ENCODE measurements at regions not wholly inside any gene's neighbourhood (a gene's known extent, or its start where the extent isn't known, plus 50 kb on each side); places are given as distances from the start of the nearest gene placed in this dataset.

GRCh38 chr5:128736553-128736952, 198.5 kb upstream of the FBN2 start (continued):
- no peak for TF ChIP-seq FOXP1 (IDR thresholded peaks at IDR 0.05)
- TF ChIP-seq FOXP1 (CRISPR knock-in tag; IDR thresholded peaks at IDR 0.05): no peak
- no peak for TF ChIP-seq HMGA1 (CRISPR knock-in tag; conservative IDR thresholded peaks at IDR 0.05)
- no peak for TF ChIP-seq TBX2 (CRISPR knock-in tag; IDR thresholded peaks at IDR 0.05; ENCODE audit: borderline replicate concordance)
- TF ChIP-seq ZNF747 (CRISPR knock-in tag; IDR thresholded peaks at IDR 0.05; ENCODE audit: borderline replicate concordance): no peak
- no peak for TF ChIP-seq POLR2AphosphoS2 (IDR thresholded peaks at IDR 0.05; ENCODE audit: low read depth, low read length)
- no peak for TF ChIP-seq ZNF460 (CRISPR knock-in tag; IDR thresholded peaks at IDR 0.05; ENCODE audit: borderline replicate concordance)
- TF ChIP-seq TP53 (CRISPR knock-in tag; conservative IDR thresholded peaks at IDR 0.05): no peak
- no peak for TF ChIP-seq SP4 (CRISPR knock-in tag; IDR thresholded peaks at IDR 0.05)
- no peak for TF ChIP-seq ZNF713 (CRISPR knock-in tag; IDR thresholded peaks at IDR 0.05)
- no peak for TF ChIP-seq MYPOP (CRISPR knock-in tag; IDR thresholded peaks at IDR 0.05)
- TF ChIP-seq ZNF816 (CRISPR knock-in tag; IDR thresholded peaks at IDR 0.05; ENCODE audit: borderline replicate concordance): no peak
- TF ChIP-seq PHF21A (CRISPR knock-in tag; IDR thresholded peaks at IDR 0.05): no peak

- in situ Hi-C loops (cut with HindIII; ENCODE audit: extremely low pct_ligation_motif_present, low pct_unique_long_range_greater_than_20kb): no loop called here
- Histone ChIP-seq H3K27ac (ENCODE audit: extremely low read length, insufficient read depth, low read length) (no peak overlapping the region), H4K20me1 (ENCODE audit: insufficient read depth, low read length) (no peaks in the 10 kb centered on the region), H3K4me1 (ENCODE audit: insufficient read depth, low read length) (no peaks in the 10 kb centered on the region), H3K9ac (ENCODE audit: insufficient read depth, low read depth, low read length) (no peak overlapping the region), H3K27me3 (ENCODE audit: control insufficient read depth in 1 of 2, insufficient read depth in 2 of 2, low read length in 2 of 2) (no peaks in the 10 kb centered on the region), H3K36me3 (replicated peaks in 1 of 2; ENCODE audit: control insufficient read depth in 1 of 2, insufficient read depth in 2 of 2, low read length in 2 of 2) (no peaks in the 10 kb centered on the region), H3K4me3 (replicated peaks in 1 of 3; ENCODE audit: insufficient read depth in 1 of 3, low read depth in 2 of 3, low read length in 3 of 3) (no peak overlapping the region), H3K9me3 (ENCODE audit: low read length) (no peaks in the 10 kb centered on the region), H2AFZ (ENCODE audit: low read length) (no peak overlapping the region), H3K79me2 (ENCODE audit: insufficient read depth, low read length) (no peaks in the 10 kb centered on the region), H3K4me2 (ENCODE audit: low read depth, low read length) (no peak overlapping the region)
- CTCF ChIA-PET (ENCODE audit: low intra/inter-chr PET ratio, low total read pairs): no interaction called here
- DNase-seq (ENCODE audit: low spot score): no peak
- WGBS (ENCODE audit: low lambda C conversion rate): under 1% methylated on average over 11 of the region's 11 CpGs
- ATAC-seq: no peak
- intact Hi-C loops (cut with micrococcal nuclease; ENCODE audit: unreplicated experiment): no loop called here
- POLR2A ChIA-PET: no interaction called here
- TF ChIP-seq RFX3 (CRISPR knock-in tag; IDR thresholded peaks at IDR 0.05): no peak
- TF ChIP-seq MTF2 (CRISPR knock-in tag; IDR thresholded peaks at IDR 0.05; ENCODE audit: borderline replicate concordance): no peak
- BruUV-seq (replicated peaks): no TSS peak
- FAIRE-seq: no peak
These were observed 211.3 kb upstream of the FBN2 start for GRCh38 chr5:128749136-128749898.

Data from HepG2 (cell line).